NCI-H1436 (cell line): ENCODE measurements at regions not wholly inside any gene's neighbourhood (a gene's known extent, or its start where the extent isn't known, plus 50 kb on each side); places are given as distances from the start of the nearest gene placed in this dataset.
"Not testable (repeated sequence)": the region's sequence is repeated elsewhere in the genome, so short reads cannot be mapped to it uniquely, and the experiment has no call there.

Experiments
- DNase-seq: peaks from one replicate; lab custom pipeline; 2025; lab: John Stamatoyannopoulos, UW

DNA sequence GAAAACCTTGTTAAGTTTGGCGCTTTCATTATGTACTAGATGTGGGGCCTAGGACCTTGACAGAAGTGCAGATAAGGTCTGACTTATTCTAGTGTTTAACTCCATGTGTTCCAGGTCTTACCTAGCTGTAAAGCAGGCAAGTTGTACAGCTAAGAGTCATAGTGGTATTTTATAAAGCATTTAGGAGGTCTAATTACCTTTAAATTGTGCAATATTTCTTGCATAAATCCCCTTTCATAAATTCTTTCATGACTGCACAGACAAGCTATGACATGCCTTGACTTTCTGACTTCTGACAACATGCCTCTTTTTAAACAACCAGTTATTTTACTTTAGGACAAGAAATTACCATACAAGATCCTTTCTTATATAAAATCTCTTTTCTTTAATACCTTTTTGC, 151.6 kb upstream of the VSTM2A start:
- DNase-seq, result no peak

DNA sequence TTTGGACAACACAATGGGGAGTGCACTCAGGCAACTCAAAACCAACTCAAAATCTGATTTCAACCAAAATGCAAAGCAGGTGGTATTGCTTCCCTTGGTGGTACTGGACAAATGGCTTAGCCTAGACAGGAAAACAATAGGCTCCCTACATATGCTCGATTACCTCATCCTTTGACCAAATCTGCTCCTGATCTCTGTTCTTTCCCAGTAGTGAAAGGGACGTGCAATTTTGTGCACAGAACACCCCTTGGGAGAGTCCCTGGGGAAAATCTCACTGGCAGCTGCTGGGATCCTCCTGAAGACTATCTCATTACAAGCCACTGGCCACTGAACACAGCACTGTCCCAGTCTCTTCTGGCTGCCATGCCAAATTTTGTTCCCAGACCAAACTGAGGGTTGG, 149.2 kb upstream of the VSTM2A start:
- no peak for DNase-seq

DNA sequence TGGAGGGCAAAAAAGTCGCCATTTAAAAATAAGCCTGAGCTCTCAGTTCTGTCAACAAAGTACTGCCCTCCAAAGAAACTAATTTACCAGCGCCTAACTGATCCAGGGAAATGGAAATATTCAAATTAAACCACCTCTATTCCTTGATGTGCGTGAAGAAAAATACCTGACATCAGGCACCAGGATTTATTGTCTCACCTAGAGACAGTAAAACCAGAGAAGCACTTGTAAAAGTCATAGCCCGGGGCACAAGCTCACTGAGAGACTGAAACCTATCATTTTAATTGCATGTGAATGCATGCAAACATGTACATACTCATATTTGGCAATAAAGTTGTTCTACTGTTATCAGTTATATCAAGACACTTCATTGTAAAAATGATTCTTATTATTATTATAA, 147.3 kb upstream of the VSTM2A start:
- DNase-seq, result peak; percentile 1

DNA sequence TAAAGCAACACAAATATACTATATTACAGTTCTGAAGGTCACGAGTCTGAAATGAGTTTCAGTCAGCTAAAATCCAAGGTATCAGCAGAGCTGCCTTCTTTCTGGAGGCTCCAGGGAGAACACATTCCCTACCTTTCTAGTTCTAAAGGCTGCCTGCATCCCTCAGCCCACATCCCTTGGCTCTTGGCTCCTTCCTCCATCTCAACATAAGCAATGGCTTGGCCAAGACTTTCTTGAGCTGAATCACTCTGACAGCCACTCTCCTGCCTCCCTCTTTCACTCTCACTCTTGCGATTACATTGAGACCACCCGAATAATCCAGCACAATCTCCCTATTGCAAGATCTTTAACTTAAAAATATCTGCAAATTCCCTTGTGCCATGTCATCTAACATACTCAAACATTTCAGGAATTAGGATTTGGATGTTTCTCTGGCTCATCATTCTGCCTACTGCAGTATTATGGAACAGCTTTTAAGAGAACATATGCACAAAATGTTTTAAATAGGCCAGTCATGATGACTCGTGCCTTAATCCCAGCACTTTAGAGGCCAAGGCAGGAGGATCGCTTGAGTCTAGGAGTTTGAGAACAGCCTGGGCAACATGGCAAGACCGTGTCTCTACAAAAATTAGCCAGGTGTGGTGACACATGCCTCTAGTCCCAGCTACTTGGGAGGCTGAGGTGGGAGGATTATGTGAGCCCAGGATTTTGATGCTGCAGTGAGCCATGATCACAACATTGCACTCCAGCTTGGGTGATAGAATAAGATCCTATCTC, 144.2 kb upstream of the VSTM2A start:
- DNase-seq, result no peak

DNA sequence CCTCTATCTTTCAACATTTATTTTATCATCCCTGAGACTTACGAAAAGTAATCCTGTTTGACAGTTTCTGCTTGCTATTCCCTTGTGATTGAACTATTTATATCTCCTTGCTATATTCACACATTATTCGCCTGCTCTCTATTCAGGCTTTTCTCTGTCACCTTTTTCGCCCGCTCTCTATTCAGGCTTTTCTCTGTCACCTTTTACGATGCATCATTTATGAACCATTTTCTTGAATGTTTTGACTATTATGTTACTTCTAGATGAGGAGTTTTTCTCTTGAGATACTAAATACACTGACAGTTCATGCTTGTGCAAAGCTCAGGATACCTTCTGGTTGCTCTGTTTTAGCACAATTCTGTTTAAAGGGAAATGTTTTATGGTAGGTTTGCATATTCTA, 143.3 kb upstream of the VSTM2A start:
- DNase-seq, result no peak

DNA sequence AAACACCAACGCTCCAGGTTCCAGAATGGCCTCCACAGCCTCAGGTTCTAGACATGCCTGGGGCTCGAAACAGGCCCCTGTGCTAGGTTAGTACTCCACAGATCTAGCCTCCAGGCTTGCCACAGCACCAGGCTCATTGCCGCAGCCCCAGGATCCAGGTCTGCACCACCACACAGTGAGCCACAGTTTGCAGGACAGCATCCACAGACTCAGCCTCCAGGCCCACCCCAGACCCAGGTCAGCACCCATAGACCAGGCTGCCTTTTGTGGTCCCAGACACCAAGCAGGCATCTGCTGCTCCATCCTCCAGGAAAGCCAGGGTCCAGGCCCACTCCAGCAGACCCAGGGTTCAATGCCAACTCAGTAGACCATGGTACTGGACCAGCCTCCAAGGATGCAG, 132.3 kb upstream of the VSTM2A start:
- no peak for DNase-seq

DNA sequence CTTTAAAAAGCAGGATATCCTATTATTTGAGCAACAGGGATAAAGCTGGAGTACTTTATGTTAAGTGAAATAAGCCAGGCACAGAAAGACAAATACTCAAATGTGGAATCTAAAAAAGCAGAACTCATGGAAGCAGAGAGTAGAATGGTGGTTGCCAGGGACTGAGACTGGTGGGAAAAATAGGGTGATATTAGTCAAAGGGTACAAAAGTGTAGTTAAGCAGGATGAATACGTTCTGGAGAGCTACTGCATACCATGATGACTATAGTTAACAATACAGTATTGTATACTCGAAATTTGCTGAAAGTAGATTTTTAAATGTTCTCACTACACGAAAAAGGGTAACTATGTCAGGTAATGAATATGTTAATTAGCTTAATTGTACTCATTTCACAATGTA, 125.5 kb upstream of the VSTM2A start:
- no peak for DNase-seq

DNA sequence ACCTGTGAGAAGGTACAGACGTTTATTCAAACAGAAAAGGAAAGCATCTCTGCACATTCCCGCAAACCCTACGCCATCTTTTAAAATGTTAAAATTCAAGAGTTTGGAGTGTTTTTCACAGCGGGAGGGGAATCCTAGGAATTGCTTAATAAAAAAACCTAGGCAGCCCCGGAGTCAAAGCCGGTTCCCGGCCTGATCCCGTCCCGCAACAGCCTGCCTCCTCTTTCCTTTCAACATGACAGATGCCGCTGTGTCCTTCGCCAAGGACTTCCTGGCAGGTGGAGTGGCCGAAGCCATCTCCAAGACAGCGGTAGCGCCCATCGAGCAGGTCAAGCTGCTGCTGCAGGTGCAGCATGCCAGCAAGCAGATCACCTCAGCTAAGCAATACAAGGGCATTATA, 123.0 kb upstream of the VSTM2A start:
- DNase-seq, result no peak

DNA sequence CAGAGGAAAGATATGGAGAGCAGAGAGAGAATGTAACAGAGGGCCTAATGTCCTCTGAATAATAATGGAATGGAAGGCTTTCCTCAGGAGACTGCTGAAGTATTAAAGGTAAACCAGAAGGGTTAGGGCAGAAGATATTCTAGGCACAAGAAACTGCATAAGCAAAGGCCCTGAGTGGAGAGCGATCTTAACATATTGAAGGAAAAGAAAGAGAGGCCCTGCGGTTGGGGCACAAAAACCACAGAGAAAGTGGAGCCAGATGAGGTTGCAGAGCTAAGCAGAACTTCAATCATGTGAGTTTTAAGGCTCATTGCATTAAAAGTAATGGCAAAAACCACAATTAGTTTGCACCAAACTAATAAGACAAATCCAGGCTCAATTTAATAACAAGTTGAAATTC, 115.8 kb upstream of the VSTM2A start:
- DNase-seq, result no peak

DNA sequence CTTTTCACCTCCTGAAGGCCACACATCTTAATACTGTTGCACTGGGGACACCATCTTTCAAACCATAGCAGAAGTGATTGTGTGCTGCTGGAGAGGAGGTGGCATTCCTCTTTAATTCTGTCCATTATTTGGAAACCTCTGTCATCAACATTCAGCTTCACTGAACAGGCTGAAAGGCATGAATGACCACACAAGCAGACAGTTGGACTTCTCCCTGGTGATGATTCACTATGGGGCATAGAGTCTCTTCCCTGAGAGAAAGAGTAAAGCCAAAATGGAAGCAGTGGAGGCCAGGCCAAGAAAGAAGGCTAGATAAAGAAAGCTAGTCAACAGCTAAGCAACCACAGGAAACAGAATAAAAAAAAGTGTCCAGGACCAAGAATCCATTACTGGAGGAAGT, 113.1 kb upstream of the VSTM2A start:
- no peak for DNase-seq

DNA sequence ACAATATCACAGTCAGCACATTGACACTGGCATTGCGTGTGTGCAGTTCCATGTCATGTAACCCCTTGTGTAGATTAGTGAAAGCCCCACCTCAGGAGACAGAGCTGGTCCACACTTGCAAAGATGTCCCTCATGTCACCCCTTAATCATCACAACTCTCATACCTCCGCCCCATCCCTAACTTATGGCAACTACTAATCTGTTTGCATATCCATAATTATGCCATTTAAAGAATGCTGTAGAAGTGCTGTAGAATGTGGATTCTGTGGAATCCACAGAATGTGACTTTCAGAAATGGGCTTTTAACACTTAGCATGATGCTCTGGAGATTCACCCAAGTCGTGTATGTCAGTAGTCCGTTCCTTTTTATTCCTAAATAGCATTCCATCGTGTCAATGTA, 102.8 kb upstream of the VSTM2A start:
- no peak for DNase-seq

DNA sequence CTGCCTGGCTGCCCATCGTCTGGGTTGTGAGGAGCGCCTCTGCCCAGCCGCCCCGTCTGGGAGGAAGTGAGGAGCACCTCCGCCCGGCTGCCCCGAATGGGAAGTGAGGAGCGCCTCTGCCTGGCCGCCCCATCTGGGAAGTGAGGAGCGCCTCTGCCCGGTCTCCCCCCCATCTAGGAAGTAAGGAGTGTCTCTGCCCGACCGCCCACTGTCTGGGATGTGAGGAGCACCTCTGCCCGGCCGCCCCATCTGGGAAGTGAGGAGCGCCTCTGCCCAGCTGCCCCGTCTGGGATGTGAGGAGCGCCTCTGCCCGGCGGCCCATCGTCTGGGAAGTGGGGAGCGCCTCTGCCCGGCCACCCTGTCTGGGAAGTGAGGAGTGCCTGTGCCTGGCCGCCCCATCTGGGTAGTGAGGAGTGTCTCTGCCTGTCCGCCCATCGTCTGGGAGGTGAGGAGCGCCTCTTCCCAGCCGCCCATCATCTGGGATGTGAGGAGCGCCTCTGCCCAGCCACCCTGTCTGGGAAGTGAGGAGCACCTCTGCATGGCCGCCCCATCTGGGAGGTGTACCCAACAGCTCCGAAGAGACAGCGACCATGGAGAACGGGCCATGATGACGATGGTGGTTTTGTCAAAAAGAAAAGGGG, 98.0 kb upstream of the VSTM2A start:
- not testable (repeated sequence) for DNase-seq

DNA sequence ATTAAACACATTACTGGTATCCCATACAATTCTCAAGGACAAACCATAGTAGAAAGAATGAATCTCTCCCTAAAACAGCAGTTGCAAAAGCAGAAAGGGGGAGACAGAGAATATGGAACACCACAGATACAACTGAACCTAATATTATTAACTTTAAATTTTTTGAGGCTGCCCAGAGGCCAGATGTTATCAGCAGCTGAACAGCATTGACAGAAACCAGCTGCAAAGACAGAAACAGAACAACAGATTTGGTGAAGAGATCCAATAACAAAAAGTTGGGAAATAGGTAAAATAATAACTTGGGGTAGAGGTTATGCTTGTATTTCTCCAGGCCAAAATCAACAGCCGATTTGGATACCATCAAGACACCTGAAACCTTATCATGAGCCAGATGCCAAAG, 89.0 kb upstream of the VSTM2A start:
- not testable (repeated sequence) for DNase-seq

DNA sequence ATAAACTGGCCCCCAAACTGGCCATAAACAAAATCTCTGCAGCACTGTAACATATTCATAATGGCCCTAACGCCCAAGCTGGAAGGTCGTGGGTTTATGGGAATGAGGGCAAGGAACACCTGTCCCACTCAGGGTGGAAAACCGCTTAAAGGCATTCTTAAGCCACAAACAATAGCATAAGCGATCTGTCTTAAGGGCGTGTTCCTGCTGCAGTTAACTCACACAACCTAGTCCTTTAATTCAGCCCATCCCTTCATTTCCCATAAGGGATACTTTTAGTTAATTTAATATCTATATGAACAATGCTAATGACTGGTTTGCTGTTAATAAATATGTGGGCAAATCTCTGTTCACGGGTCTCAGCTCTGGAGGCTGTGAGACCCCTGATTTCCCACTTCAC, 87.5 kb upstream of the VSTM2A start:
- not testable (repeated sequence) for DNase-seq

DNA sequence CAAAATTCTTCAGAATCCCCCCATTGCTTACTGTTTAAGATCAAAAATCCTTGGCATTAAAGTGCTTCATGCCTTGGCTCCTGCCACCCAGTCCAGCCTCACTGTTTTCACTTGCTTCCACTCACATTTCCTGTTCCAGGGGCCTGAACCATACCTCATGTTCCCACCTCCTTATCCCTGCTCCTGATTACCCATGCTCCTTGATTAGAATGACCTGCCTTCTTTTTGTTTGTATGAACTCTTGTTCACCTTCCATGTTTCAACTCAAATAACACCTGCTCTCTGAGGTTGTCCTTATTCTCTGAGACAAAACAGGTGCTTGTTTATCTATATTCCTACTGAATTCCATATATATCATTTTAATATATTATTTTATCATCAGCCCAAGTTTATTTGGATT, 77.1 kb upstream of the VSTM2A start:
- DNase-seq, result no peak

DNA sequence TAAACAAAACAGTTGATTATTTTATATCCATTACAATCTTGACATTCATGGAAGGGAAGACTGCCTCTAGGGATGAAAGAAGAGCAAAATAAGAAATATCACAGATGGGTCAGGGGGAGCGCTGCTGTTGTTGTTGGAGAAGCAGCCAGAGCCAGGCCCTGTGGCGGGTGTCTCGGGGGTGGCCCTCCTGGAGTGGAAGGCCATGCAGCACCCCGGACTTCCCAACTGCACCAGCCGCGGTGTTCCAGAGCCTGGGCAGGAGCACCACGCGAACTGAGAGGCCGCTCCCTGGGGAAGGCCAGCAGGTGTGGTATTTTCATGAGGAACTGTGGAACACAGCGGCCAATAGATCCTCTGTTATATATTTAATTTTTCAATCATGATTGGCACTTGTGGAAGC, 72.4 kb upstream of the VSTM2A start:
- no peak for DNase-seq

DNA sequence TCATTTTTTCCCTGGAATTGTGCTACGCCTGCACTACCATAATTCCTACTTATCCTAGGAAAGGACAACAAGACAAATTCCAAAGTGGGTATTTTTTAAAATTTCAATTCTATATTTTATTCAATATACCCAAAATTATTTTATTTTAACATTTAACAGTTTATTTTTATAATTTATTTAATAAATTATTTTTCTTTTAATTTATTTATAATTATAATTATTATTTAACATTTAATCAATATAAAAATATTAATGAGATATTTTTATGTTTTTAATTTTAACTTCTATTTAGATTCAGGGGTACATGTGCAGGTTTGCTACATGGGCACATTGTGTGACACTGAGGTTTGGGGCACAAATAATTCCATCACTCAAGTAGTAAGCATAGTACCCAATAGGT, 65.6 kb upstream of the VSTM2A start:
- no peak for DNase-seq

DNA sequence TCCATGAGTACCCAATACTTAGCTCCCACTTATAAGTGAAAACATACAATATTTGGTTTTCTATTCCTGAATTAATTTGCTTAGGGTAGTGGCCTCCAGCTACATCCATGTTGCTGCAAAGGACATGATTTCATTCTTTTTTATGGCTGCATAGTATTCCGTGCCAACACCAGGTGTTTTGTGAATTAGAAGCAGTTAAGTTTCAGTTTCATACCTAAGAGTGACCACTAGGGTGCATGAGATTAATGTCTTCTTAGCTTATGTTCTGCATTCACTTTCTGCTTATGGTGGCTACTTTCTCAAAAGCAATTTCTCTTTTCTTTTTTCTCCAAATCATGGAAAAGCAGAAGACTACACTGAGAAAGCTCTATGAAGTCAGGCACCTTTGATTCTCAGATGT, 65.1 kb upstream of the VSTM2A start:
- DNase-seq, result no peak

DNA sequence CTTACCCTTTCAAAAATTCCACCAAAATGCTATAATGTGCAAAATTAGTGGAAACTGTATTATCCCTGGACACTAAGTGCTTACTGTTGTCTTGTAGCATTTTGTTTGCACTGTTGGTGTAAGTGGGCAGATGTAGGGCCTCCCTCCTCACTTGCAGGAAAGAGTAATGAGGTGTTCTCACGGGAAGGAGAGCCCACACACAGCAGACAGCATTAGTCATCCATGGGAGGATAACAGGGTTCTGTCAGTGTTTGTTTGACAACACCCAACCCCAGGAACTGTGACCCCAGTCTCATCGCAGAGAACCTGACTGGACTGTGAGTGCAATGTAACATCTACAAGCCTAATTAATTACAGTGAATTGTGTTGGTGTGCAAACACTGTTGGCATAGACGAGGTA, 58.7 kb upstream of the VSTM2A start:
- no peak for DNase-seq

DNA sequence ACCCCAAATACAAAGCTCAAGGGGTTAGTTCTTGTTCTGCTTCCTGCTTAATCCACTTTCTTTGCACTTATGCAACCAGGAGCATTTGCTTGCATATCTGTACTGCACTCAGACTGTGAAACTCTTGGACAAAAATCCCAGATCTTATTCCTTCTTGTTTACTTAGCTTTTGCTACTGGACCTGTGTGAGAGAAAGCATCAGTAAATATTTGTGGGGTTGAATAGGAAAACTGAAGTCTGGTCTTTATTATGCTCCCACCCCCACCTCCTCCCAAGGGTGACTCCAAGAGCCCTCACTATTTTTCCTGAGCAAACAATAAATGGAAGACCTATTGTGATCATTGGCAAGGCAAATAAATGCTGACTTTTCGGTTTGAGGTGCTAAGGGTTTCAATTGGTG, 57.1 kb upstream of the VSTM2A start:
- no peak for DNase-seq
